ENCODE measurements at regions not wholly inside any gene's neighbourhood (a gene's known extent, or its start where the extent isn't known, plus 50 kb on each side); places are given as distances from the start of the nearest gene placed in this dataset.
A peak's percentile ranks its signal among the peaks of the same experiment; 100 is the strongest.
"Not testable (repeated sequence)": the region's sequence is repeated elsewhere in the genome, so short reads cannot be mapped to it uniquely, and the experiment has no call there.

GRCh38 chr13:104614361-104615145 lies 1548.3 kb upstream of the SLC10A2 start:
- DNase-seq (ENCODE audit: low read depth): no peak
- no peak overlapping the region for H3K4me3 ChIP-seq (ENCODE audit: low read depth, low read length)

- H3K4me3 ChIP-seq (ENCODE audit: low read depth, low read length): no peak overlapping the region
- DNase-seq (ENCODE audit: low read depth): no peak
Observed at GRCh38 chr13:104608331-104608730, 1542.1 kb upstream of the SLC10A2 start.

GRCh38 chr13:104605435-104605834 lies 1539.2 kb upstream of the SLC10A2 start:
- H3K4me3 ChIP-seq (ENCODE audit: low read depth, low read length); DNase-seq (ENCODE audit: low read depth): not testable (repeated sequence)

GRCh38 chr13:104597546-104598180 lies 1531.4 kb upstream of the SLC10A2 start:
- no peak overlapping the region for H3K4me3 ChIP-seq (ENCODE audit: low read depth, low read length)
- no peak for DNase-seq (ENCODE audit: low read depth)

- H3K4me3 ChIP-seq (ENCODE audit: low read depth, low read length): no peak overlapping the region
- DNase-seq (ENCODE audit: low read depth): no peak
Observed at GRCh38 chr13:104595511-104595910, 1529.3 kb upstream of the SLC10A2 start.

GRCh38 chr13:104594806-104595205 lies 1528.6 kb upstream of the SLC10A2 start:
- no peak overlapping the region for H3K4me3 ChIP-seq (ENCODE audit: low read depth, low read length)
- no peak for DNase-seq (ENCODE audit: low read depth)

- no peak for DNase-seq (ENCODE audit: low read depth)
- no peak overlapping the region for H3K4me3 ChIP-seq (ENCODE audit: low read depth, low read length)
Observed at GRCh38 chr13:104593693-104594092, 1527.5 kb upstream of the SLC10A2 start.

- H3K4me3 ChIP-seq (ENCODE audit: low read depth, low read length): no peak overlapping the region
- DNase-seq (ENCODE audit: low read depth): no peak
Observed at GRCh38 chr13:104593251-104593576, 1527.0 kb upstream of the SLC10A2 start.

GRCh38 chr13:104592545-104593250 lies 1526.5 kb upstream of the SLC10A2 start:
- DNase-seq (ENCODE audit: low read depth): no peak
- no peak overlapping the region for H3K4me3 ChIP-seq (ENCODE audit: low read depth, low read length)

- no peak overlapping the region for H3K4me3 ChIP-seq (ENCODE audit: low read depth, low read length)
- DNase-seq (ENCODE audit: low read depth): peak; percentile 66
Observed at GRCh38 chr13:104592127-104592526, 1525.9 kb upstream of the SLC10A2 start.

- DNase-seq (ENCODE audit: low read depth): peak; percentile 71
- H3K4me3 ChIP-seq (ENCODE audit: low read depth, low read length): peak overlapping the region; percentile 4
Observed at GRCh38 chr13:104586051-104586746, 1520.0 kb upstream of the SLC10A2 start.

GRCh38 chr13:104584481-104584880 lies 1518.3 kb upstream of the SLC10A2 start:
- H3K4me3 ChIP-seq (ENCODE audit: low read depth, low read length): no peak overlapping the region
- peak; percentile 14 for DNase-seq (ENCODE audit: low read depth)

- no peak overlapping the region for H3K4me3 ChIP-seq (ENCODE audit: low read depth, low read length)
- DNase-seq (ENCODE audit: low read depth): no peak
Observed at GRCh38 chr13:104580931-104581330, 1514.7 kb upstream of the SLC10A2 start.

- DNase-seq (ENCODE audit: low read depth): no peak
- no peak overlapping the region for H3K4me3 ChIP-seq (ENCODE audit: low read depth, low read length)
Observed at GRCh38 chr13:104577071-104577815, 1511.0 kb upstream of the SLC10A2 start.

GRCh38 chr13:104571893-104572229 lies 1505.6 kb upstream of the SLC10A2 start:
- no peak overlapping the region for H3K4me3 ChIP-seq (ENCODE audit: low read depth, low read length)

GRCh38 chr13:104571161-104571892 lies 1505.1 kb upstream of the SLC10A2 start:
- H3K4me3 ChIP-seq (ENCODE audit: low read depth, low read length): no peak overlapping the region
- DNase-seq (ENCODE audit: low read depth): peak; percentile 84

More at GRCh38 chr13:104571893-104572229, 1505.6 kb upstream of the SLC10A2 start:
- DNase-seq (ENCODE audit: low read depth): no peak

- H3K4me3 ChIP-seq (ENCODE audit: low read depth, low read length): no peak overlapping the region
- DNase-seq (ENCODE audit: low read depth): no peak
Observed at GRCh38 chr13:104567114-104567513, 1500.9 kb upstream of the SLC10A2 start.

GRCh38 chr13:104565888-104566287 lies 1499.7 kb upstream of the SLC10A2 start:
- no peak overlapping the region for H3K4me3 ChIP-seq (ENCODE audit: low read depth, low read length)
- no peak for DNase-seq (ENCODE audit: low read depth)

- H3K4me3 ChIP-seq (ENCODE audit: low read depth, low read length): no peak overlapping the region
- no peak for DNase-seq (ENCODE audit: low read depth)
Observed at GRCh38 chr13:104553896-104554295, 1487.7 kb upstream of the SLC10A2 start.

Measured in skeletal muscle cell (primary cell).